Activated CD8-positive, alpha-beta T cell treated with anti-CD3 and anti-CD28 coated beads for 36 hours (primary cell): ENCODE measurements at regions not wholly inside any gene's neighbourhood (a gene's known extent, or its start where the extent isn't known, plus 50 kb on each side); places are given as distances from the start of the nearest gene placed in this dataset.
"Not testable (repeated sequence)": the region's sequence is repeated elsewhere in the genome, so short reads cannot be mapped to it uniquely, and the experiment has no call there.

Experiments used
- ATAC-seq: fragments of 200-7000 bp; cut with Tn5 transposase; one replicate; pipeline ENCODE4 v1.10.0; 2021; ENCODE audit warnings: mild to moderate bottlenecking, moderate library complexity
- CTCF ChIA-PET: fragments of 350-600 bp; sonication (Branson Sonifier 250); formaldehyde crosslinking; loops from one replicate; lab custom pipeline; 2021; ENCODE audit warnings: antibody characterized with exemption; lab: Charles Lee
- POLR2A ChIA-PET: fragments of 350-600 bp; sonication (Branson Sonifier 250); formaldehyde crosslinking; loops from one replicate; lab custom pipeline; 2021; ENCODE audit warnings: antibody characterized with exemption; lab: Charles Lee
- DNase-seq: peaks from one replicate; pipeline ENCODE4 v3.0.0-alpha.2; 2020
- H3K27ac Mint-ChIP-seq: one replicate; pipeline ENCODE4 v1.8.0; 2021; ENCODE audit warnings: mild to moderate bottlenecking, mixed read lengths
- H3K27me3 Mint-ChIP-seq: one replicate; pipeline ENCODE4 v1.8.0; 2021; ENCODE audit warnings: mixed read lengths
- H3K36me3 Mint-ChIP-seq: one replicate; pipeline ENCODE4 v1.8.0; 2021; ENCODE audit warnings: low read depth, mixed read lengths
- H3K4me1 Mint-ChIP-seq: one replicate; pipeline ENCODE4 v1.8.0; 2021; ENCODE audit warnings: low read depth, mixed read lengths
- H3K4me3 Mint-ChIP-seq: one replicate; pipeline ENCODE4 v1.8.0; 2021; ENCODE audit warnings: mild to moderate bottlenecking, moderate library complexity, mixed read lengths
- H3K9me3 Mint-ChIP-seq: one replicate; pipeline ENCODE4 v1.8.0; 2021; ENCODE audit warnings: mixed read lengths
- intact Hi-C: fragments of 100-400 bp; cut with micrococcal nuclease; formaldehyde crosslinking; loops from one replicate; pipeline ENCODE4 v1.10.0; 2022
- TF ChIP-seq, protein P1 (sequence below): fragments of 200-600 bp; IDR thresholded peaks from one replicate; pipeline ENCODE4 v1.8.0; 2022; ENCODE audit warnings: antibody characterized with exemption, mild to moderate bottlenecking

- no peaks in the 10 kb centered on the region for H3K4me1 Mint-ChIP-seq
- H3K4me3 Mint-ChIP-seq, result no peak overlapping the region
- H3K27ac Mint-ChIP-seq, result no peak overlapping the region
- no peak for DNase-seq
- ATAC-seq, result no peak
- no peaks in the 10 kb centered on the region for H3K36me3 Mint-ChIP-seq
- peaks cover 3% of the 10 kb centered on the region for H3K9me3 Mint-ChIP-seq
- TF ChIP-seq, protein P1, sequence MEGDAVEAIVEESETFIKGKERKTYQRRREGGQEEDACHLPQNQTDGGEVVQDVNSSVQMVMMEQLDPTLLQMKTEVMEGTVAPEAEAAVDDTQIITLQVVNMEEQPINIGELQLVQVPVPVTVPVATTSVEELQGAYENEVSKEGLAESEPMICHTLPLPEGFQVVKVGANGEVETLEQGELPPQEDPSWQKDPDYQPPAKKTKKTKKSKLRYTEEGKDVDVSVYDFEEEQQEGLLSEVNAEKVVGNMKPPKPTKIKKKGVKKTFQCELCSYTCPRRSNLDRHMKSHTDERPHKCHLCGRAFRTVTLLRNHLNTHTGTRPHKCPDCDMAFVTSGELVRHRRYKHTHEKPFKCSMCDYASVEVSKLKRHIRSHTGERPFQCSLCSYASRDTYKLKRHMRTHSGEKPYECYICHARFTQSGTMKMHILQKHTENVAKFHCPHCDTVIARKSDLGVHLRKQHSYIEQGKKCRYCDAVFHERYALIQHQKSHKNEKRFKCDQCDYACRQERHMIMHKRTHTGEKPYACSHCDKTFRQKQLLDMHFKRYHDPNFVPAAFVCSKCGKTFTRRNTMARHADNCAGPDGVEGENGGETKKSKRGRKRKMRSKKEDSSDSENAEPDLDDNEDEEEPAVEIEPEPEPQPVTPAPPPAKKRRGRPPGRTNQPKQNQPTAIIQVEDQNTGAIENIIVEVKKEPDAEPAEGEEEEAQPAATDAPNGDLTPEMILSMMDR, result no peak
- POLR2A ChIA-PET, result no interaction called here
- intact Hi-C loops, result no loop called here
- CTCF ChIA-PET, result no interaction called here
- H3K27me3 Mint-ChIP-seq, result no peaks in the 10 kb centered on the region
Observed at GRCh38 chr6:82617648-82618047, 254.0 kb downstream of the TPBG start.

GRCh38 chr6:82619573-82619972 is 256.0 kb downstream of the TPBG start:
- no peak for DNase-seq
- H3K27ac Mint-ChIP-seq, result no peak overlapping the region
- no peak overlapping the region for H3K4me3 Mint-ChIP-seq
- CTCF ChIA-PET, result no interaction called here
- H3K36me3 Mint-ChIP-seq, result no peaks in the 10 kb centered on the region
- intact Hi-C loops, result no loop called here
- H3K4me1 Mint-ChIP-seq, result no peaks in the 10 kb centered on the region
- no peak for ATAC-seq
- TF ChIP-seq, protein P1, result no peak
- POLR2A ChIA-PET, result no interaction called here
- peaks cover 3% of the 10 kb centered on the region for H3K9me3 Mint-ChIP-seq
- no peaks in the 10 kb centered on the region for H3K27me3 Mint-ChIP-seq

GRCh38 chr6:82622461-82622860 is 258.8 kb downstream of the TPBG start:
- no peak overlapping the region for H3K4me3 Mint-ChIP-seq
- POLR2A ChIA-PET, result no interaction called here
- CTCF ChIA-PET, result no interaction called here
- H3K4me1 Mint-ChIP-seq, result no peaks in the 10 kb centered on the region
- H3K36me3 Mint-ChIP-seq, result no peaks in the 10 kb centered on the region
- DNase-seq (no peak), ATAC-seq (no peak)
- H3K27ac Mint-ChIP-seq, result no peak overlapping the region
- peaks cover 3% of the 10 kb centered on the region for H3K9me3 Mint-ChIP-seq
- H3K27me3 Mint-ChIP-seq, result no peaks in the 10 kb centered on the region
- intact Hi-C loops, result no loop called here
- TF ChIP-seq, protein P1, result no peak

DNA sequence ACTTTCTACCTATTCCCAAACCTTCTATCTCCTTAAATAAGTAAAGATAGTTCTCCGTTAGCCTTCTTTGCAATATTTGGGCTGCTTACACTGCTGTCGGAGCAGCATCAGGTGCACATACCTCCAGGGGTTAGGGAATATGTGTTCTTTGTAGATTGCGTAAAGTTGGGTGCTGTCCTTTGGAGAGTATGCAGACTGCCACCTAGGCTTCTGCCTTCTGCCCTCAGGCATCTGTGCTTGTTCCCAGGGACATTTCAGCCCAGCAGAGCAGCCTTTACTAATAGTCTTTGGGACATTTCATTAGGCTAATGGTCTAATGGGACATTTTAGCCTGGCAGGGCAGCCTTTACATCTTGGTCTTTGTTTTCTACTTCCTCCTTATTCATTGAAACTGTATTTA is 260.6 kb downstream of the TPBG start:
- TF ChIP-seq, protein P1, result no peak
- DNase-seq (no peak), ATAC-seq (no peak)
- POLR2A ChIA-PET, result no interaction called here
- H3K27me3 Mint-ChIP-seq, result no peaks in the 10 kb centered on the region
- no peak overlapping the region for H3K4me3 Mint-ChIP-seq
- intact Hi-C loops, result no loop called here
- no peak overlapping the region for H3K27ac Mint-ChIP-seq
- H3K36me3 Mint-ChIP-seq, result no peaks in the 10 kb centered on the region
- CTCF ChIA-PET, result no interaction called here
- peaks cover 3% of the 10 kb centered on the region for H3K9me3 Mint-ChIP-seq
- no peaks in the 10 kb centered on the region for H3K4me1 Mint-ChIP-seq

GRCh38 chr6:82626946-82627345 is 263.3 kb downstream of the TPBG start:
- POLR2A ChIA-PET, H3K36me3 Mint-ChIP-seq, H3K4me3 Mint-ChIP-seq, DNase-seq, ATAC-seq, H3K27ac Mint-ChIP-seq, H3K9me3 Mint-ChIP-seq, H3K4me1 Mint-ChIP-seq, H3K27me3 Mint-ChIP-seq, CTCF ChIA-PET, intact Hi-C loops: not testable (repeated sequence)

- CTCF ChIA-PET, result no interaction called here
- POLR2A ChIA-PET, result no interaction called here
- no peaks in the 10 kb centered on the region for H3K9me3 Mint-ChIP-seq
Observed at GRCh38 chr6:82629921-82630320, 266.3 kb downstream of the TPBG start.

More at GRCh38 chr6:82629921-82630320, 266.3 kb downstream of the TPBG start:
- DNase-seq (no peak), ATAC-seq (no peak)
- no peak overlapping the region for H3K4me3 Mint-ChIP-seq
- intact Hi-C loops, result no loop called here
- no peaks in the 10 kb centered on the region for H3K27me3 Mint-ChIP-seq
- H3K36me3 Mint-ChIP-seq, result no peaks in the 10 kb centered on the region
- no peaks in the 10 kb centered on the region for H3K4me1 Mint-ChIP-seq
- no peak overlapping the region for H3K27ac Mint-ChIP-seq
- TF ChIP-seq, protein P1, result no peak
